Keratinocyte (primary cell): ENCODE measurements at regions not wholly inside any gene's neighbourhood (a gene's known extent, or its start where the extent isn't known, plus 50 kb on each side); places are given as distances from the start of the nearest gene placed in this dataset.

ENCODE experiments used
- DNase-seq: peaks from one replicate; pipeline ENCODE4 v3.0.0-alpha.2; 2011; ENCODE audit warnings: low read depth, missing footprints, low spot score
- FAIRE-seq: peaks from 2 replicates; lab custom pipeline; 2011; peaks lifted over from hg19 to GRCh38; lab: Jason Lieb, UNC
- H2AFZ ChIP-seq: 2 replicates; pipeline ENCODE4 v1.6.0; 2012; ENCODE audit warnings: low read length, control low read depth, inconsistent platforms; ENCODE audit not compliant: control insufficient read depth
- H3K27ac ChIP-seq: 2 replicates; pipeline ENCODE4 v1.5.1; 2011; ENCODE audit warnings: low read length; ENCODE audit not compliant: control insufficient read depth, insufficient read depth
- H3K27me3 ChIP-seq: 3 replicates; pipeline ENCODE4 v1.6.0; 2011; ENCODE audit warnings: low read length; ENCODE audit not compliant: control insufficient read depth, insufficient read depth; ENCODE audit errors: extremely low read depth
- H3K36me3 ChIP-seq, 2 experiments: 2 replicates in 1 of 2; 3 replicates in 1 of 2; pipeline ENCODE4 v1.5.1; 2011; ENCODE audit warnings: low read length in 2 of 2, mild to moderate bottlenecking in 1 of 2; ENCODE audit not compliant: control insufficient read depth in 2 of 2, insufficient read depth in 2 of 2; ENCODE audit errors: extremely low read depth in 1 of 2
- H3K4me1 ChIP-seq: 3 replicates; pipeline ENCODE4 v1.5.1; 2011; ENCODE audit warnings: low read length; ENCODE audit not compliant: control insufficient read depth, insufficient read depth; ENCODE audit errors: extremely low read depth
- H3K4me2 ChIP-seq: 3 replicates; pipeline ENCODE4 v1.6.0; 2011; ENCODE audit warnings: low read depth, low read length; ENCODE audit not compliant: control insufficient read depth, insufficient read depth; ENCODE audit errors: extremely low read depth
- H3K4me3 ChIP-seq, 3 experiments: fragments of 200-600 bp in 1 of 3; sonication (generic) in 1 of 3; 2 replicates in 2 of 3; 3 replicates in 1 of 3; pipeline ENCODE4 v1.5.1; 2011 to 2016; ENCODE audit warnings: low read length in 3 of 3, mild to moderate bottlenecking in 3 of 3, control low read depth in 2 of 3, inconsistent platforms in 1 of 3, low read depth in 1 of 3, mixed read lengths in 1 of 3, mixed run types in 1 of 3, moderate library complexity in 1 of 3; ENCODE audit not compliant: control insufficient read depth in 2 of 3, insufficient read depth in 2 of 3; ENCODE audit errors: extremely low read depth in 1 of 3
- H3K79me2 ChIP-seq: 2 replicates; pipeline ENCODE4 v1.6.0; 2012; ENCODE audit warnings: low read length; ENCODE audit not compliant: control insufficient read depth, insufficient read depth
- H3K9ac ChIP-seq: 3 replicates; pipeline ENCODE4 v1.6.0; 2011; ENCODE audit warnings: low read length; ENCODE audit not compliant: control insufficient read depth, insufficient read depth; ENCODE audit errors: extremely low read depth
- H3K9me1 ChIP-seq: 3 replicates; pipeline ENCODE4 v1.6.0; 2011; ENCODE audit warnings: low read length; ENCODE audit not compliant: control insufficient read depth, insufficient read depth; ENCODE audit errors: extremely low read depth
- H3K9me3 ChIP-seq: 2 replicates; pipeline ENCODE4 v1.5.1; 2012; ENCODE audit warnings: low read depth, low read length; ENCODE audit not compliant: control insufficient read depth
- H4K20me1 ChIP-seq: 3 replicates; pipeline ENCODE4 v1.6.0; 2011; ENCODE audit warnings: low read length; ENCODE audit not compliant: control insufficient read depth, insufficient read depth; ENCODE audit errors: extremely low read depth
- CTCF ChIP-seq, 3 experiments: IDR thresholded peaks in 1 of 3; conservative IDR thresholded peaks in 1 of 3; optimal IDR thresholded peaks in 1 of 3; 2 replicates in 2 of 3; 3 replicates in 1 of 3; pipeline versions ENCODE3 to v1.5.1; 2011; ENCODE audit warnings: low read length in 3 of 3, mild to moderate bottlenecking in 3 of 3, moderate library complexity in 2 of 3, control low read depth in 1 of 3, inconsistent platforms in 1 of 3; ENCODE audit not compliant: insufficient read depth in 2 of 3; ENCODE audit errors: extremely low read depth in 1 of 3
- EZH2 ChIP-seq: IDR thresholded peaks from one replicate; pipeline ENCODE4 v1.6.1; 2012; ENCODE audit warnings: inconsistent platforms, mild to moderate bottlenecking, low read length, moderate library complexity
- dilution Hi-C: fragments of 300-500 bp; cut with MboI; formaldehyde crosslinking; loops from one replicate; pipeline ENCODE4 v1.7.0; 2020; ENCODE audit warnings: low sequenced_read_pairs; ENCODE audit not compliant: extremely low pct_ligation_motif_present

- Histone ChIP-seq H3K27ac (no peak overlapping the region), H3K79me2 (no peaks in the 10 kb centered on the region), H3K4me2 (no peak overlapping the region), H3K27me3 (no peaks in the 10 kb centered on the region), H3K9ac (no peak overlapping the region), H4K20me1 (no peaks in the 10 kb centered on the region), H3K36me3 (no peaks in the 10 kb centered on the region), H3K9me1 (no peaks in the 10 kb centered on the region), H2AFZ (no peak overlapping the region), H3K4me3 (no peak overlapping the region), H3K9me3 (no peaks in the 10 kb centered on the region), H3K4me1 (no peaks in the 10 kb centered on the region)
- dilution Hi-C loops = no loop called here
- FAIRE-seq = no peak
- TF ChIP-seq CTCF (optimal IDR thresholded peaks at IDR 0.05 in 1 of 3, IDR thresholded peaks at IDR 0.05 in 1 of 3, conservative IDR thresholded peaks at IDR 0.05 in 1 of 3; ENCODE audit: extremely low read depth in 1 of 3, insufficient read depth in 2 of 3, low read length in 3 of 3) (no peak), EZH2 (no peak)
- DNase-seq = no peak
Measured at GRCh38 chrX:100081503-100081902, 328.6 kb downstream of the PCDH19 start.

GRCh38 chrX:100076031-100076430, 334.0 kb downstream of the PCDH19 start:
- dilution Hi-C loops = no loop called here
- Histone ChIP-seq H3K36me3 (no peaks in the 10 kb centered on the region), H3K4me1 (no peaks in the 10 kb centered on the region), H2AFZ (no peak overlapping the region), H3K27ac (no peak overlapping the region), H3K9me3 (no peaks in the 10 kb centered on the region), H3K9me1 (no peaks in the 10 kb centered on the region), H3K4me2 (no peak overlapping the region), H3K9ac (no peak overlapping the region), H3K27me3 (no peaks in the 10 kb centered on the region), H3K79me2 (no peaks in the 10 kb centered on the region), H4K20me1 (no peaks in the 10 kb centered on the region), H3K4me3 (no peak overlapping the region)
- DNase-seq = no peak
- TF ChIP-seq CTCF (optimal IDR thresholded peaks at IDR 0.05 in 1 of 3, IDR thresholded peaks at IDR 0.05 in 1 of 3, conservative IDR thresholded peaks at IDR 0.05 in 1 of 3; ENCODE audit: extremely low read depth in 1 of 3, insufficient read depth in 2 of 3, low read length in 3 of 3) = no peak
- no peak for FAIRE-seq
